HG03108 (cell line): ENCODE measurements at regions not wholly inside any gene's neighbourhood (a gene's known extent, or its start where the extent isn't known, plus 50 kb on each side); places are given as distances from the start of the nearest gene placed in this dataset.
"Not testable (repeated sequence)": the region's sequence is repeated elsewhere in the genome, so short reads cannot be mapped to it uniquely, and the experiment has no call there.

Experiments used
- ATAC-seq: cut with Tn5 transposase; IDR thresholded peaks from one replicate; pipeline ENCODE4 v1.9.1; 2021; ENCODE audit warnings: moderate library complexity; ENCODE audit not compliant: unreplicated experiment

GRCh38 chr2:221929259-221929658, 357.2 kb upstream of the EPHA4 start:
- ATAC-seq, result no peak

GRCh38 chr2:221926327-221926726, 354.2 kb upstream of the EPHA4 start:
- ATAC-seq, result no peak

- ATAC-seq, result no peak
Measured at GRCh38 chr2:221924576-221924975, 352.5 kb upstream of the EPHA4 start.

- no peak for ATAC-seq
Measured at GRCh38 chr2:221915926-221916325, 343.8 kb upstream of the EPHA4 start.

- no peak for ATAC-seq
Measured at GRCh38 chr2:221914334-221914880, 342.3 kb upstream of the EPHA4 start.

GRCh38 chr2:221911890-221912289, 339.8 kb upstream of the EPHA4 start:
- no peak for ATAC-seq

GRCh38 chr2:221911321-221911720, 339.2 kb upstream of the EPHA4 start:
- no peak for ATAC-seq

GRCh38 chr2:221908518-221908917, 336.4 kb upstream of the EPHA4 start:
- no peak for ATAC-seq

- no peak for ATAC-seq
Measured at GRCh38 chr2:221897718-221898117, 325.6 kb upstream of the EPHA4 start.

- no peak for ATAC-seq
Measured at GRCh38 chr2:221896505-221897151, 324.5 kb upstream of the EPHA4 start.

- ATAC-seq, result no peak
Measured at GRCh38 chr2:221895366-221896121, 323.4 kb upstream of the EPHA4 start.

GRCh38 chr2:221893501-221893900, 321.4 kb upstream of the EPHA4 start:
- ATAC-seq, result no peak

- ATAC-seq, result not testable (repeated sequence)
Measured at GRCh38 chr2:221892006-221892405, 319.9 kb upstream of the EPHA4 start.

- ATAC-seq, result no peak
Measured at GRCh38 chr2:221883976-221884375, 311.9 kb upstream of the EPHA4 start.

GRCh38 chr2:221876016-221876415, 303.9 kb upstream of the EPHA4 start:
- no peak for ATAC-seq

GRCh38 chr2:221874444-221874843, 302.3 kb upstream of the EPHA4 start:
- no peak for ATAC-seq

- ATAC-seq, result no peak
Measured at GRCh38 chr2:221857719-221858118, 285.6 kb upstream of the EPHA4 start.

- no peak for ATAC-seq
Measured at GRCh38 chr2:221853297-221853696, 281.2 kb upstream of the EPHA4 start.

- no peak for ATAC-seq
Measured at GRCh38 chr2:221851531-221852045, 279.5 kb upstream of the EPHA4 start.

- ATAC-seq, result no peak
Measured at GRCh38 chr2:221850076-221850475, 278.0 kb upstream of the EPHA4 start.

GRCh38 chr2:221848286-221848685, 276.2 kb upstream of the EPHA4 start:
- ATAC-seq, result no peak

GRCh38 chr2:221845021-221845365, 272.9 kb upstream of the EPHA4 start:
- no peak for ATAC-seq
